ENCODE measurements at regions not wholly inside any gene's neighbourhood (a gene's known extent, or its start where the extent isn't known, plus 50 kb on each side); places are given as distances from the start of the nearest gene placed in this dataset.

- TF ChIP-seq ZBED4 (CRISPR knock-in tag; IDR thresholded peaks at IDR 0.05; ENCODE audit: borderline replicate concordance) (no peak), IRF2 (CRISPR knock-in tag; IDR thresholded peaks at IDR 0.05) (no peak), ZNF143 (CRISPR knock-in tag; IDR thresholded peaks at IDR 0.05) (no peak)
Measured at GRCh38 chr20:52256454-52256853, 64.9 kb upstream of the ZFP64 start (continued).

GRCh38 chr20:52252664-52253063 lies 61.1 kb upstream of the ZFP64 start:
- no TSS peak for BruUV-seq (replicated peaks)
- no peak overlapping the region for H3K27ac ChIP-seq (ENCODE audit: extremely low read length, insufficient read depth, low read length)
- peaks cover 13% of the 10 kb centered on the region for H3K4me1 ChIP-seq (ENCODE audit: insufficient read depth, low read length)
- H3K36me3 ChIP-seq (replicated peaks in 1 of 2; ENCODE audit: control insufficient read depth in 1 of 2, insufficient read depth in 2 of 2, low read length in 2 of 2): no peaks in the 10 kb centered on the region
- no peaks in the 10 kb centered on the region for H4K20me1 ChIP-seq (ENCODE audit: insufficient read depth, low read length)
- no peak overlapping the region for H3K4me2 ChIP-seq (ENCODE audit: low read depth, low read length)
- DNase-seq (ENCODE audit: low spot score): no peak
- no peaks in the 10 kb centered on the region for H3K79me2 ChIP-seq (ENCODE audit: insufficient read depth, low read length)
- WGBS (ENCODE audit: low lambda C conversion rate): 41% methylated on average over 5 of the region's 5 CpGs
- H3K9ac ChIP-seq (ENCODE audit: insufficient read depth, low read depth, low read length): no peak overlapping the region
- intact Hi-C loops (cut with micrococcal nuclease; ENCODE audit: unreplicated experiment): no loop called here
- ChIA-PET CTCF (ENCODE audit: low intra/inter-chr PET ratio, low total read pairs) (no interaction called here), POLR2A (no interaction called here)
- H3K27me3 ChIP-seq (ENCODE audit: control insufficient read depth in 1 of 2, insufficient read depth in 2 of 2, low read length in 2 of 2): 0 out of 5 replicates have a peak, but pooled peaks cover 0 to 4% of the 10 kb centered on the region in 2 experiments
- in situ Hi-C loops (cut with HindIII; ENCODE audit: extremely low pct_ligation_motif_present, low pct_unique_long_range_greater_than_20kb): no loop called here
- H3K9me3 ChIP-seq (ENCODE audit: low read length): no peaks in the 10 kb centered on the region
- no peak overlapping the region for H2AFZ ChIP-seq (ENCODE audit: low read length)
- FAIRE-seq: no peak
- ATAC-seq: no peak
- no peak overlapping the region for H3K4me3 ChIP-seq (replicated peaks in 1 of 3; ENCODE audit: insufficient read depth in 1 of 3, low read depth in 2 of 3, low read length in 3 of 3)
- no peak for TF ChIP-seq SP140L (CRISPR knock-in tag; IDR thresholded peaks at IDR 0.05; ENCODE audit: borderline replicate concordance)
- TF ChIP-seq ZSCAN31 (CRISPR knock-in tag; IDR thresholded peaks at IDR 0.05; ENCODE audit: low read depth): no peak
- no peak for TF ChIP-seq ZNF724P (CRISPR knock-in tag; IDR thresholded peaks at IDR 0.05; ENCODE audit: borderline replicate concordance)
- no peak for TF ChIP-seq ZNF331 (CRISPR knock-in tag; IDR thresholded peaks at IDR 0.05)
- no peak for TF ChIP-seq ZNF33A (CRISPR knock-in tag; IDR thresholded peaks at IDR 0.05; ENCODE audit: borderline replicate concordance)
- TF ChIP-seq ATF4 (CRISPR knock-in tag; IDR thresholded peaks at IDR 0.05): no peak
- TF ChIP-seq ZSCAN29 (CRISPR knock-in tag; conservative IDR thresholded peaks at IDR 0.05): no peak
- no peak for TF ChIP-seq SMAD1 (CRISPR knock-in tag; IDR thresholded peaks at IDR 0.05; ENCODE audit: borderline replicate concordance, low read depth)
- no peak for TF ChIP-seq NR1H2 (CRISPR knock-in tag; IDR thresholded peaks at IDR 0.05; ENCODE audit: borderline replicate concordance, low read depth)
- no peak for TF ChIP-seq ZNF557 (CRISPR knock-in tag; IDR thresholded peaks at IDR 0.05)
- no peak for TF ChIP-seq TFDP1 (CRISPR knock-in tag; IDR thresholded peaks at IDR 0.05; ENCODE audit: borderline replicate concordance)
- no peak for TF ChIP-seq ZSCAN30 (CRISPR knock-in tag; IDR thresholded peaks at IDR 0.05)
- TF ChIP-seq ZFAT (CRISPR knock-in tag; conservative IDR thresholded peaks at IDR 0.05): no peak
- no peak for TF ChIP-seq ZSCAN9 (CRISPR knock-in tag; IDR thresholded peaks at IDR 0.05; ENCODE audit: borderline replicate concordance)
- no peak for TF ChIP-seq IRF2 (CRISPR knock-in tag; IDR thresholded peaks at IDR 0.05)
